ENCODE measurements at regions not wholly inside any gene's neighbourhood (a gene's known extent, or its start where the extent isn't known, plus 50 kb on each side); places are given as distances from the start of the nearest gene placed in this dataset.

DNA sequence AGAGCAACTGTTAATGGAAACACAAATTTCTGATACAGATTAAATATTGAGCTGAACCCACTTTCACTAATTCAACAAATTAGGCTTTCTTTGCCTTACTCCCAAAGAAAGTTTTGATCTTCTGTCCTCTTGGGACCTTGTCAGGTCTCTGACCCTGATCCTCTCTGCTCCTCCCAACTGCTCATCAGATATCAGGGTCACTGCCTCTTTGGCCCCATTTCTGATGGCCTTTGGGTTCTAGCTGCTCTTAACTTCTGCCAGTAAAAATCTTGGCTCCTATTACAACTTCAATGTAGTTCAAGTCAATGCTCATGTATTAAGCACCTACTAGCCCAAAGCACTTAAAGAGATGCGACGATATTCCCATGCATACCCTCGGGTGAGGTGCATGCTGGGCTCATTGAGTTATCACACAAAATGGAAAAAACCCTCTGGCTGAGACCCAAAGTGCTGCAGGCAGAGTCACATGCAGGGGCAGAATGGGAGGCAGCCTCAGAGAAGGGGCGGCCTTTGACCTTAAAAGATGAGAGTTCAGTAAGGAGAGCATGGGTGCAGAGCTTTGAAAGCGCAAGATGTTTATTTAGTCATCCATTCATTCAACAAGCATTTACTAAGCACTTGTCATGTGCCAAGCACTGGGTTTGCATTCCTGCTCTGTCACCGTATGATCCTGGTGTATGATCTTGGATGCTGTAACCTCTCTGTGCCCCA is 183.4 kb downstream of the USP12 start:
- H3K4me3 ChIP-seq (ENCODE audit: low read depth, low read length), result no peak overlapping the region
- TF ChIP-seq, protein P1, sequence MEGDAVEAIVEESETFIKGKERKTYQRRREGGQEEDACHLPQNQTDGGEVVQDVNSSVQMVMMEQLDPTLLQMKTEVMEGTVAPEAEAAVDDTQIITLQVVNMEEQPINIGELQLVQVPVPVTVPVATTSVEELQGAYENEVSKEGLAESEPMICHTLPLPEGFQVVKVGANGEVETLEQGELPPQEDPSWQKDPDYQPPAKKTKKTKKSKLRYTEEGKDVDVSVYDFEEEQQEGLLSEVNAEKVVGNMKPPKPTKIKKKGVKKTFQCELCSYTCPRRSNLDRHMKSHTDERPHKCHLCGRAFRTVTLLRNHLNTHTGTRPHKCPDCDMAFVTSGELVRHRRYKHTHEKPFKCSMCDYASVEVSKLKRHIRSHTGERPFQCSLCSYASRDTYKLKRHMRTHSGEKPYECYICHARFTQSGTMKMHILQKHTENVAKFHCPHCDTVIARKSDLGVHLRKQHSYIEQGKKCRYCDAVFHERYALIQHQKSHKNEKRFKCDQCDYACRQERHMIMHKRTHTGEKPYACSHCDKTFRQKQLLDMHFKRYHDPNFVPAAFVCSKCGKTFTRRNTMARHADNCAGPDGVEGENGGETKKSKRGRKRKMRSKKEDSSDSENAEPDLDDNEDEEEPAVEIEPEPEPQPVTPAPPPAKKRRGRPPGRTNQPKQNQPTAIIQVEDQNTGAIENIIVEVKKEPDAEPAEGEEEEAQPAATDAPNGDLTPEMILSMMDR (IDR thresholded peaks at IDR 0.05; ENCODE audit: low read depth, low read length), result no peak
- TF ChIP-seq POLR2A (IDR thresholded peaks at IDR 0.05; ENCODE audit: extremely low read depth, insufficient read length), result no peak
- no peak for TF ChIP-seq MYC (IDR thresholded peaks at IDR 0.05; ENCODE audit: low read depth, low read length)
- TF ChIP-seq, protein P2, sequence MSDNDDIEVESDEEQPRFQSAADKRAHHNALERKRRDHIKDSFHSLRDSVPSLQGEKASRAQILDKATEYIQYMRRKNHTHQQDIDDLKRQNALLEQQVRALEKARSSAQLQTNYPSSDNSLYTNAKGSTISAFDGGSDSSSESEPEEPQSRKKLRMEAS (IDR thresholded peaks at IDR 0.05; ENCODE audit: low read depth, low read length), result 0 out of 2 replicates have a peak, but pooled peaks have one; percentile 4
- no peak for DNase-seq (ENCODE audit: low read depth)

DNA sequence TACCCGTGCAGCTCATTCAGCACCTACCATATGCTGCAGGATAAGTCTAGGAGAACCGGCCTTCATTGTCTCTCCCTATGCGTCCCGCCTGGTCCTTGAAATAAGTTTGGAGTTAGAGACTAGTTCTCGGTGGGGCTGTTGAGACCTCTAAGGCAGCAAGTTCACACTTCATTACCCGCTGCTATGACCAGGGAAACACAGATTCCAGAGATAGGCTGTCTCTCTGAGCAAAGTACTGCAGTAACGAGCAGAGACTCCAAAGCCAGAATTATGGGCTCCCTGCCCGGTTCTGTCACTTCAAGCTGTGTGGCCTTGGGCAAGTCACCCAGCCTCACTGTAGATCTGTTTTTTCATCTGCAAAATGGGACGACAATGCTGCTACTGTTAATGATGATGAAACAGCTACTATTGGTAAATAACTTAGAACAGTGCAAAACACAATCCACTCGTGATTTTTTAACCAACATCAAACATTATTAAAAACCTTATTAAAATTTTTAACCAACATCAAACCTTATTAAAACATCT is 184.1 kb downstream of the USP12 start:
- no peak overlapping the region for H3K4me3 ChIP-seq (ENCODE audit: low read depth, low read length)
- no peak for DNase-seq (ENCODE audit: low read depth)
- TF ChIP-seq POLR2A (IDR thresholded peaks at IDR 0.05; ENCODE audit: extremely low read depth, insufficient read length), result no peak
- TF ChIP-seq, protein P1 (IDR thresholded peaks at IDR 0.05; ENCODE audit: low read depth, low read length), result no peak
- no peak for TF ChIP-seq MYC (IDR thresholded peaks at IDR 0.05; ENCODE audit: low read depth, low read length)
- TF ChIP-seq, protein P2 (IDR thresholded peaks at IDR 0.05; ENCODE audit: low read depth, low read length), result no peak

DNA sequence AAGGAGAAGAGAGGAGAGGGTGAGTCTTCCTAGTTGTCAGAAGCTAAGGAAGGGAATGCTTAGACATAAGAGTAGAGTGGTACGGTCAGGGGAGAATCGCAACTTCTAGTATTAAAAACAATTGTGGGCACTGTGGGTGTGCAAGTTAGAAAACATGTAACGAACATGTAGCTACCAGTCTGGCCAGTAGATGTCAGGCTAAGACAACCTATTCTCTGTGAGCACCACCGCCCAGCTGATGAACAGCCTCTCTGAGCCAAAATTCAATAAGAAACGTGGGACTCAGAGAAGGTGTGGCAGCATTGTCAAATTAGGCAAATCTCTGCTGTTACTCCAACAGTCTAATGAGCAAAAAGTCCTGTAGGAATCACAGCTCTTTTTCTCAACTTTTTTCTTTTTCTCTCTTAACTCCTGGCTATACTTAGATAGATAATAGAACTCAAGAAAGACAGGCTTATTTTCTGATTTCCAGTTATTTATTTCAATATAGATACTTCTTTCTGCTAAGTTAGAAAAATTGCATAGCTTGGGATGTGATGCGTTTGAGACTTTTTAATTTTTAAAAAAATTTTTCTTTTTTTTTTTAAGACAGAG is 186.2 kb downstream of the USP12 start:
- peak; percentile 93 for DNase-seq (ENCODE audit: low read depth)
- TF ChIP-seq, protein P2 (IDR thresholded peaks at IDR 0.05; ENCODE audit: low read depth, low read length), result peak; percentile 88
- TF ChIP-seq POLR2A (IDR thresholded peaks at IDR 0.05; ENCODE audit: extremely low read depth, insufficient read length) (no peak), MYC (IDR thresholded peaks at IDR 0.05; ENCODE audit: low read depth, low read length) (peak; percentile 95)
- TF ChIP-seq, protein P1 (IDR thresholded peaks at IDR 0.05; ENCODE audit: low read depth, low read length), result peak; percentile 68
- H3K4me3 ChIP-seq (ENCODE audit: low read depth, low read length), result no peak overlapping the region

DNA sequence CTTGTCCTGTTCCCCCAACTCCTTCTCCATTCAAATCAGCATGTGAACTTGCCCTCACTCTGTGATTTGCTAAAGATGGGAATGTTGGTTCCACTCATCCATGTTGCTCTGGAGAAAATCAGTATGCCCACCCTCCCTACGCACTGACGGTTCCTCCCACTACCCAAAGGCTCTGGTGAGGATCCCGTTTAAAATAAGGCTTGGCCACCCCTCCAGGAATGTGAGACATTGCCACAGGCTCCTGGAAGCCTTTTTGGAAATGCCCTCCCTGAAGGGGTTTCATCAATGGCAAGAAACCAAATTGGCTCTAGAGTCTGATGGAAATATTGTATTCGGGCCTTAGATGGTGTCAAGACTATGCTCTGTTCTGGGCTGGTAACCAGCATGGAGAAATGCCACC is 187.3 kb downstream of the USP12 start:
- TF ChIP-seq, protein P1 (IDR thresholded peaks at IDR 0.05; ENCODE audit: low read depth, low read length), result no peak
- no peak for TF ChIP-seq POLR2A (IDR thresholded peaks at IDR 0.05; ENCODE audit: extremely low read depth, insufficient read length)
- TF ChIP-seq, protein P2 (IDR thresholded peaks at IDR 0.05; ENCODE audit: low read depth, low read length), result no peak
- no peak for TF ChIP-seq MYC (IDR thresholded peaks at IDR 0.05; ENCODE audit: low read depth, low read length)
- no peak overlapping the region for H3K4me3 ChIP-seq (ENCODE audit: low read depth, low read length)
- DNase-seq (ENCODE audit: low read depth), result no peak

DNA sequence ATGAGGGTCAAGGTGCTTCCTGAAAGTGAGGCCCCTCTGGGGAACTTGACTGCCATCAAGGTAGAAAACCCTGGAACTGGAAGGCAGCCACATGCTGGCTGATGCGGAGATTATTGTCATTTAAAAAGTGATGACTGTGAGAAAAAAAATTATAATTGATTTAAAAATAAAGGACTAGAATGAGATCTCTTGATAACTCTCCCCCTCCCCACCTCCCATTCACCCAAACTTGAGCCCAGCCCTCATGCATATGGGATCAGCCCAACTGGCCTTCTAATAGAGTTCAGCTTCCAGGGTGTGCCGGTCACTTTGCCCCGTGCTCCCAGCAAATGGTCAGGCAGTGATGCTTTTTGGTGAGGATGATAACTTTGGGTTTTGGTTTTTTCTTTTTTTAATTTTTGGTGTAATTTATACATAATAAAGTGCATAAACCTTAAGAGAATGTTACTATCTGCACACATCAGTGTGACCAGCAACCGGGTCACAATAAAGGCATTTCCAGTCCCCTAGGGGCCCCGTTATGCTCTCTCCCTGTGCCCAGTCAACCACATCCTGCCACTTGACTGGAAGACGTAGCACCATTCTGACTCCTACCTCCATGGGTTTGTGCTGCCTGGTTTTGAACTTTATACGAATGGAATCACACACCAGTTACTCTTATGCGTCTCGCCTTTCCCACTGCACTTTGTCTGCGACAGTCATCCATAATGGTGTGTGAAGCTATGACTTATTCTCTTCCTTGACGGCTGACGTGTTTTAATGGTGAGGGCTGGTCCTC is 187.9 kb downstream of the USP12 start:
- peak; percentile 82 for DNase-seq (ENCODE audit: low read depth)
- no peak for TF ChIP-seq POLR2A (IDR thresholded peaks at IDR 0.05; ENCODE audit: extremely low read depth, insufficient read length)
- TF ChIP-seq, protein P2 (IDR thresholded peaks at IDR 0.05; ENCODE audit: low read depth, low read length), result peak; percentile 46; the same call in 1 of the 2 replicates
- H3K4me3 ChIP-seq (ENCODE audit: low read depth, low read length), result peak overlapping the region; percentile 44
